ENCODE measurements at regions not wholly inside any gene's neighbourhood (a gene's known extent, or its start where the extent isn't known, plus 50 kb on each side); places are given as distances from the start of the nearest gene placed in this dataset.
A peak's percentile ranks its signal among the peaks of the same experiment; 100 is the strongest.

GRCh38 chr9:107094370-107094769, 188.7 kb upstream of the RAD23B start:
- H3K4me3 ChIP-seq, result no peak overlapping the region
- no peak for TF ChIP-seq CTCF (IDR thresholded peaks at IDR 0.05; ENCODE audit: control extremely low read depth, extremely low read depth)
- H3K9ac ChIP-seq (ENCODE audit: insufficient read depth in 1 of 2, low read length in 2 of 2), result no peak overlapping the region
- DNase-seq (peak in 2 of 3 donors; percentile 24 to 34), ATAC-seq (ENCODE audit: insufficient read depth, low FRiP score) (no peak)
- H3K27me3 ChIP-seq (ENCODE audit: control insufficient read depth in 3 of 3, insufficient read depth in 3 of 3, low read length in 2 of 3), result no peaks in the 10 kb centered on the region
- no peaks in the 10 kb centered on the region for H3K36me3 ChIP-seq (ENCODE audit: control insufficient read depth in 4 of 4, insufficient read depth in 4 of 4, low read length in 4 of 4)
- H3K27ac ChIP-seq (ENCODE audit: low read depth in 1 of 2, low read length in 1 of 2), result no peak overlapping the region
- 80 to 84% methylated on average over 3 of the region's 3 CpGs for WGBS, 2 donors
- no peaks in the 10 kb centered on the region for H3K4me1 ChIP-seq (ENCODE audit: control insufficient read depth in 5 of 5, insufficient read depth in 5 of 5, low read length in 5 of 5)
- no peaks in the 10 kb centered on the region for H3K9me3 ChIP-seq (ENCODE audit: control insufficient read depth in 4 of 4, insufficient read depth in 3 of 4, low read length in 3 of 4)

GRCh38 chr9:107100591-107100990, 182.5 kb upstream of the RAD23B start:
- Histone ChIP-seq H3K4me1 (ENCODE audit: control insufficient read depth in 5 of 5, insufficient read depth in 5 of 5, low read length in 5 of 5) (no peaks in the 10 kb centered on the region), H3K9ac (ENCODE audit: insufficient read depth in 1 of 2, low read length in 2 of 2) (no peak overlapping the region), H3K4me3 (no peak overlapping the region), H3K27ac (ENCODE audit: low read depth in 1 of 2, low read length in 1 of 2) (no peak overlapping the region), H3K9me3 (ENCODE audit: control insufficient read depth in 4 of 4, insufficient read depth in 3 of 4, low read length in 3 of 4) (no peaks in the 10 kb centered on the region), H3K36me3 (ENCODE audit: control insufficient read depth in 4 of 4, insufficient read depth in 4 of 4, low read length in 4 of 4) (no peaks in the 10 kb centered on the region), H3K27me3 (ENCODE audit: control insufficient read depth in 3 of 3, insufficient read depth in 3 of 3, low read length in 2 of 3) (no peaks in the 10 kb centered on the region)
- no peak for DNase-seq
- no peak for TF ChIP-seq CTCF (IDR thresholded peaks at IDR 0.05; ENCODE audit: control extremely low read depth, extremely low read depth)
- ATAC-seq (ENCODE audit: insufficient read depth, low FRiP score), result no peak
- 71 to 92% methylated on average over 7 of the region's 7 CpGs for WGBS, 2 donors

- Histone ChIP-seq H3K9ac (ENCODE audit: insufficient read depth in 1 of 2, low read length in 2 of 2) (no peak overlapping the region), H3K4me1 (ENCODE audit: control insufficient read depth in 5 of 5, insufficient read depth in 5 of 5, low read length in 5 of 5) (no peaks in the 10 kb centered on the region), H3K4me3 (no peak overlapping the region), H3K36me3 (ENCODE audit: control insufficient read depth in 4 of 4, insufficient read depth in 4 of 4, low read length in 4 of 4) (no peaks in the 10 kb centered on the region), H3K9me3 (ENCODE audit: control insufficient read depth in 4 of 4, insufficient read depth in 3 of 4, low read length in 3 of 4) (no peaks in the 10 kb centered on the region), H3K27me3 (ENCODE audit: control insufficient read depth in 3 of 3, insufficient read depth in 3 of 3, low read length in 2 of 3) (no peaks in the 10 kb centered on the region), H3K27ac (ENCODE audit: low read depth in 1 of 2, low read length in 1 of 2) (no peak overlapping the region)
- TF ChIP-seq CTCF (IDR thresholded peaks at IDR 0.05; ENCODE audit: control extremely low read depth, extremely low read depth), result no peak
- DNase-seq (no peak), ATAC-seq (ENCODE audit: insufficient read depth, low FRiP score) (no peak)
- 77 to 88% methylated on average over 5 of the region's 5 CpGs for WGBS, 2 donors
Observed at GRCh38 chr9:107102011-107102410, 181.1 kb upstream of the RAD23B start.

GRCh38 chr9:107103621-107104020, 179.5 kb upstream of the RAD23B start:
- Histone ChIP-seq H3K9me3 (ENCODE audit: control insufficient read depth in 4 of 4, insufficient read depth in 3 of 4, low read length in 3 of 4) (no peaks in the 10 kb centered on the region), H3K4me3 (no peak overlapping the region), H3K36me3 (ENCODE audit: control insufficient read depth in 4 of 4, insufficient read depth in 4 of 4, low read length in 4 of 4) (no peaks in the 10 kb centered on the region), H3K27me3 (ENCODE audit: control insufficient read depth in 3 of 3, insufficient read depth in 3 of 3, low read length in 2 of 3) (no peaks in the 10 kb centered on the region), H3K4me1 (ENCODE audit: control insufficient read depth in 5 of 5, insufficient read depth in 5 of 5, low read length in 5 of 5) (no peaks in the 10 kb centered on the region), H3K9ac (ENCODE audit: insufficient read depth in 1 of 2, low read length in 2 of 2) (no peak overlapping the region), H3K27ac (ENCODE audit: low read depth in 1 of 2, low read length in 1 of 2) (no peak overlapping the region)
- TF ChIP-seq CTCF (IDR thresholded peaks at IDR 0.05; ENCODE audit: control extremely low read depth, extremely low read depth), result no peak
- ATAC-seq (ENCODE audit: insufficient read depth, low FRiP score) (no peak), DNase-seq (no peak)
- WGBS, 2 donors, result 79 to 85% methylated on average over 2 of the region's 2 CpGs

Measured in lung (tissue), 11 donors.